ENCODE measurements at regions not wholly inside any gene's neighbourhood (a gene's known extent, or its start where the extent isn't known, plus 50 kb on each side); places are given as distances from the start of the nearest gene placed in this dataset.

GRCh38 chr9:119043996-119044395 is 325.2 kb downstream of the BRINP1 start:
- DNase-seq: no peak

- DNase-seq: no peak
These were observed 324.4 kb downstream of the BRINP1 start for GRCh38 chr9:119044806-119045205.

- no peak for DNase-seq
These were observed 321.5 kb downstream of the BRINP1 start for GRCh38 chr9:119047513-119048307.

- DNase-seq: no peak
These were observed 319.0 kb downstream of the BRINP1 start for GRCh38 chr9:119050281-119050680.

GRCh38 chr9:119052339-119053030 is 316.8 kb downstream of the BRINP1 start:
- DNase-seq: no peak

DNA sequence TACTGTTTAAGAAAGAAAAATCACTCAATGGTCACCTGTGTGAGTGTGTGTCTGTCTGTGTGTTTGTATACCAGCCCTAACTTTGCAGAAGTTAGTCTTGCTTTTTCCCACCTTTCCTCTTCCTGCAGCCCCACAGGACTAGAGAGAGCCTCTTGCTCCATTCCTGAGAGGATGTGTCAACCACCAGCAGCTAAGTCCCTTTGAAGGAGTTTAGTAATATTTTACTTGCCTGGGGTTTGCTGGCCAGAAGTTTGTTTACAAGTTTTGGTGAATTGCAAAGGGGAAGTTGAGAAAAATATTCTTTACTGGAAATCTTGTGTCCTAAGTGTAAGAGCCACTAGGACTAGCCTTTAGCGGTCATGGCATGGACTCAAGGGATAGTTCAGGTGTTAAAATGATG is 316.2 kb downstream of the BRINP1 start:
- DNase-seq: no peak

GRCh38 chr9:119060629-119061385 is 308.4 kb downstream of the BRINP1 start:
- DNase-seq: no peak

GRCh38 chr9:119071636-119072035 is 297.6 kb downstream of the BRINP1 start:
- no peak for DNase-seq

- no peak for DNase-seq
These were observed 295.2 kb downstream of the BRINP1 start for GRCh38 chr9:119074017-119074416.

- no peak for DNase-seq
These were observed 291.2 kb downstream of the BRINP1 start for GRCh38 chr9:119078015-119078414.

DNA sequence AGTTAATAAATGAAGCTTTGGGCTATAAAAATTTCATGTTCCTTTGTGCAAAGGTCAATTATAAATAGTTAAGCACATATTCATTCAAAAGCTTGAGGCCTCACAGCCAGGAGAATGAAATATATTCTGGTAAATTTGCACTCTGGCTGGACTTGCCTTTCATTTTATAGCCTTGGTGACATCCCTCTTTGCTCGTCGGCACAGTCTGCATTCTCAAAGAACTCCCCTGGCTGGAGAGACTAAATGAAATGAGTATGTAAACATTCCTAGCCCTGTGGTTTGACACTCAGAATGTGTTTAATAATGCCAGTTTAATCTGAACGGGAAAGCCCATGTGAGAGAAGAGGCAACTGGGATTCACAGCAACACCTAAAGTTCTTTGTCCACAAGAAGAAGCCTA is 285.6 kb downstream of the BRINP1 start:
- no peak for DNase-seq

DNA sequence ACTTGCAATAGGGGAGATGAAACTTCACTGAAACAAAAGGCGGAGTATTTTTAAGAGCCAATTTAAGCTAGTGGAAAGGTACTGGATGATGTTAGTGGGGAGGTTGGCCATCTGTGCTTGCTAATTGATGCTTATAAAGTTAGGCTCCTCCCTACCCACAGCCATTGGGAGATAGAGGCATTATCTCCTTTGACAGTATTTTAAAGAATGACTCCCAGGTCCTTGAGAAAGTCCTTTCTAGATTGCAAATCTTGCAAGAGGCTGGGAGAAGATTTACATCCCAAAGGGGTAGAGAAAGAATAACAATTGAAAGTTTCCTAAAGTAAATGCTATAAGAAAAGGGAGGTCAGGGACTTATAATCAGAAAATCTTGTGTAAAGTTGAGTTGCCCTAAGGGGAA is 282.6 kb downstream of the BRINP1 start:
- DNase-seq: no peak

- no peak for DNase-seq
These were observed 281.2 kb downstream of the BRINP1 start for GRCh38 chr9:119088002-119088547.

DNA sequence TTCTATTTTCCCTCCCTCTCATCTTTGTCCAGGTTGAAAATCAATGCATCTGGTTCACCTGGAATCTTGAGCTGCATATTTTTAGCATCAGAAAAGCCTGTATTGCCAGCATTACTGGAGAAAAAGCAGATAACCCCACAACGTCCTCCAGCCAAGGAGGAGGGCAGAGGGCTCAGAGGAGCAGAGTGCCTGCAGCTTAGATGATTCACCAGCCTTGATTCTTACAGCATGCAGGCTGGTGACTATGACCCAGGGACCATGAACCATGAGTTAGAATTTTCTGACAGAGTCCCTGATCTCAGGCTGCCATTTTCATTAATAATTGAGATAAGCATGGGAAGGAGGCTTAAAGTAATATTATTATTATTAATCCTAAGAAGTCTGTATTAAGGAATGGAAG is 278.2 kb downstream of the BRINP1 start:
- no peak for DNase-seq

GRCh38 chr9:119092125-119092524 is 277.1 kb downstream of the BRINP1 start:
- DNase-seq: no peak

GRCh38 chr9:119094086-119094485 is 275.1 kb downstream of the BRINP1 start:
- DNase-seq: no peak

- DNase-seq: no peak
These were observed 274.2 kb downstream of the BRINP1 start for GRCh38 chr9:119095072-119095471.

GRCh38 chr9:119101048-119101447 is 268.2 kb downstream of the BRINP1 start:
- DNase-seq: no peak

DNA sequence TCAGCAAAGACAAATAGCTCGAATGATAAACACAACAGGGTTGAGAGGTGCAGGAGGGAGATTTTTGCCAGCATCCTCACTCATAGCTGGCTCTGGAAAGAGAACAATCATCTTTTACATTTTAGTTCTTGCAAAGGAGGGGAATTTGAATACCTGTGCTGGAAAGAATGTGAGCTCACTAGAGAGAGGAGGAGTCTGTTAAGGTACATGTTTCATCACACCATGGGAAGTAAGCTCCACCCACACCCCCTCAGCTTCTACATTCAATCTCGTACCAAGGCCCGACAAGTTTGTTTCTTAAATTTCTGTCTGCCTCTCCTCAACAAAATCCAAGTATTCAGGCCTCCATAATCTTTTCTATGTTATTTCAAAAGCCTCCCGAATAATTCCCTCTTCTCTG is 254.6 kb downstream of the BRINP1 start:
- no peak for DNase-seq

All from CD4-positive, alpha-beta T cell treated with Interleukin-17A for 4 hours (primary cell).